HepG2 (cell line): ENCODE measurements at regions not wholly inside any gene's neighbourhood (a gene's known extent, or its start where the extent isn't known, plus 50 kb on each side); places are given as distances from the start of the nearest gene placed in this dataset.

Source experiments
- ATAC-seq: fragments of 200-7000 bp; cut with Tn5 transposase; 3 replicates; pipeline ENCODE4 v1.9.1; 2020; ENCODE audit warnings: mild to moderate bottlenecking, moderate library complexity
- BruUV-seq: library from RNA; stranded (reverse); fragments of 400-500 nt; replicated peaks from 2 replicates; lab custom pipeline; 2021; lab: Mats Ljungman, UMichigan
- CTCF ChIA-PET: fragments of 300-600 bp; formaldehyde crosslinking; extraction: SDS; loops from one replicate; lab custom pipeline; 2021; ENCODE audit warnings: low total read pairs, inconsistent platforms, low intra/inter-chr PET ratio; lab: Yijun Ruan, JAX
- POLR2A ChIA-PET: fragments of 350-600 bp; sonication (Branson Sonifier 250); formaldehyde crosslinking; loops from one replicate; lab custom pipeline; 2020; ENCODE audit warnings: antibody characterized with exemption, inconsistent platforms; lab: Yijun Ruan, JAX
- DNase-seq: peaks from one replicate; pipeline ENCODE4 v3.0.0-alpha.2; 2015; ENCODE audit warnings: low spot score
- FAIRE-seq: peaks from 3 replicates; lab custom pipeline; 2011; peaks lifted over from hg19 to GRCh38; lab: Jason Lieb, UNC
- H2AFZ ChIP-seq: one replicate; pipeline ENCODE4 v1.6.1; 2011; ENCODE audit warnings: low read length, inconsistent platforms
- H3K27ac ChIP-seq: fragments of 300-600 bp; 3 replicates; pipeline ENCODE4 v1.8.0; 2011; ENCODE audit warnings: mixed run types, mild to moderate bottlenecking, mixed read lengths, low read length, inconsistent platforms; ENCODE audit not compliant: insufficient read depth; ENCODE audit errors: extremely low read length
- H3K27me3 ChIP-seq, 2 experiments: fragments of 200-600 bp in 1 of 2; 2 replicates in 1 of 2; 3 replicates in 1 of 2; pipeline versions ENCODE4 v1.6.0 to v1.8.0; 2011; ENCODE audit warnings: low read length in 2 of 2, mild to moderate bottlenecking in 2 of 2, moderate library complexity in 2 of 2, inconsistent platforms in 1 of 2; ENCODE audit not compliant: insufficient read depth in 2 of 2, control insufficient read depth in 1 of 2
- H3K36me3 ChIP-seq, 2 experiments: fragments of 200-600 bp in 1 of 2; replicated peaks in 1 of 2; 2 replicates in 1 of 2; 3 replicates in 1 of 2; pipeline versions ENCODE4 v1.5.1 to v1.8.0; 2011; ENCODE audit warnings: low read length in 2 of 2, inconsistent platforms in 1 of 2; ENCODE audit not compliant: insufficient read depth in 2 of 2, control insufficient read depth in 1 of 2
- H3K4me1 ChIP-seq: 2 replicates; pipeline ENCODE4 v1.5.1; 2012; ENCODE audit warnings: low read length, inconsistent platforms; ENCODE audit not compliant: insufficient read depth
- H3K4me2 ChIP-seq: 2 replicates; pipeline ENCODE4 v1.6.0; 2011; ENCODE audit warnings: low read depth, low read length, inconsistent platforms
- H3K4me3 ChIP-seq, 3 experiments: fragments of 200-600 bp in 1 of 3; sonication (generic), shearing (Covaris generic) in 1 of 3; replicated peaks in 1 of 3; 2 replicates each; pipeline ENCODE4 v1.5.1; 2011 to 2016; ENCODE audit warnings: low read length in 3 of 3, inconsistent platforms in 2 of 3, low read depth in 2 of 3, mild to moderate bottlenecking in 2 of 3, control low read depth in 1 of 3, mixed read lengths in 1 of 3; ENCODE audit not compliant: insufficient read depth in 1 of 3
- H3K79me2 ChIP-seq: one replicate; pipeline ENCODE4 v1.6.1; 2011; ENCODE audit warnings: low read length, inconsistent platforms; ENCODE audit not compliant: insufficient read depth
- H3K9ac ChIP-seq: 2 replicates; pipeline ENCODE4 v1.6.0; 2011; ENCODE audit warnings: mild to moderate bottlenecking, low read depth, low read length, inconsistent platforms; ENCODE audit not compliant: insufficient read depth
- H3K9me3 ChIP-seq: 2 replicates; pipeline ENCODE4 v1.5.1; 2012; ENCODE audit warnings: mild to moderate bottlenecking, low read length
- H4K20me1 ChIP-seq: 2 replicates; pipeline ENCODE4 v1.6.0; 2011; ENCODE audit warnings: inconsistent platforms, mild to moderate bottlenecking, low read length, moderate library complexity; ENCODE audit not compliant: insufficient read depth
- RCOR2 ChIP-seq: IDR thresholded peaks from 2 replicates; pipeline ENCODE4 v1.6.1; 2016; ENCODE audit warnings: missing biosample characterization, missing genetic modification reagents
- REST ChIP-seq, 2 experiments: IDR thresholded peaks; 2 replicates each; pipeline ENCODE4 v1.6.1; 2011 to 2012; ENCODE audit warnings: low read length in 2 of 2, borderline replicate concordance in 1 of 2, low read depth in 1 of 2, mild to moderate bottlenecking in 1 of 2, moderate library complexity in 1 of 2
- SRSF9 ChIP-seq: fragments of 200-400 bp; formaldehyde crosslinking; IDR thresholded peaks from 2 replicates; pipeline ENCODE4 v1.6.1; 2018; ENCODE audit warnings: borderline replicate concordance, mild to moderate bottlenecking, low read depth, low read length; ENCODE audit not compliant: insufficient read depth, poor library complexity, severe bottlenecking
- U2AF1 ChIP-seq: fragments of 200-400 bp; formaldehyde crosslinking; optimal IDR thresholded peaks from 2 replicates; pipeline ENCODE3; 2017; ENCODE audit warnings: mild to moderate bottlenecking, low read depth, low read length
- ZFP36L2 ChIP-seq: sonication (generic); formaldehyde crosslinking; IDR thresholded peaks from 2 replicates; pipeline ENCODE4 v1.4.0; 2020; ENCODE audit warnings: missing genetic modification reagents
- ZNF280D ChIP-seq: sonication (generic); formaldehyde crosslinking; IDR thresholded peaks from 2 replicates; pipeline ENCODE4 v1.5.1; 2020; ENCODE audit warnings: mild to moderate bottlenecking, missing genetic modification reagents
- WGBS: methylation state at CpG from one replicate; pipeline ENCODE4 v1.1.6; 2017; ENCODE audit warnings: low lambda C conversion rate; 5-methylcytosine and 5-hydroxymethylcytosine counted together
- in situ Hi-C: cut with HindIII; loops from 2 replicates; pipeline ENCODE4 v1.10.0; 2017; ENCODE audit warnings: low pct_unique_long_range_greater_than_20kb; ENCODE audit not compliant: extremely low pct_ligation_motif_present
- intact Hi-C: fragments of 100-400 bp; cut with micrococcal nuclease; formaldehyde crosslinking; loops from one replicate; pipeline ENCODE4 v1.10.0; 2022; ENCODE audit not compliant: unreplicated experiment
- TF ChIP-seq, protein P1 (sequence below): sonication (generic); formaldehyde crosslinking; IDR thresholded peaks from 2 replicates; pipeline ENCODE4 v1.4.0; 2020; ENCODE audit warnings: mild to moderate bottlenecking, missing genetic modification reagents

DNA sequence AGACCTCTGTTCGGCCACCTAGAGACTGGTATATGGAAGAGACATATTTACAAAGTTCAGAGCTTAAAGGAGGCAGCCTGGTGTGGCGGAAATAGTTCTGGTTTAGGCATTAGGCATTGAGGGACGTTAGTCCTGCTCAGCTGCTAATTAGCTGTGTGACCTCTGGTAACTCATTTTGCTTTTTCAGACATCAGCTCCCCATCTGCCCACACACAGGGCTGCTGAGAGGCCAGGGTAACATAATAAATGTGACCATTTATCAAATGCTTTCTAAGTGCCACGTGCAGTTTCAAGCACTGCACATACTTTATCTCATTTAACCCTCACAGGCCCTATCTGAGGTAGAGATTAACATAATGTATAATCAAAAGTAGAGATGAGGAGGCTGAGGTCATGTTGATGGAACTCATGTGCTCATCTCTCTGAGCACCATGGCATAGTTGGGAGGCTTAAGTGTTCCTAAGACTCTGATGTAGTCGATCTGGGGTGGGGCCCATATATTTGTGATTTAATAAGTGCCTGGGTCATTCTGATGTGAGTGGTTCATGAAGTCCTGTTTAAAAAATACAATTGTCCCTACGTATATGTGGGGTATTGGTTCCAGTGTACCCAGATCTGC is 267.2 kb upstream of the PLXNA2 start (continued):
- TF ChIP-seq REST (IDR thresholded peaks at IDR 0.05; ENCODE audit: borderline replicate concordance in 1 of 2, low read depth in 1 of 2, low read length in 2 of 2) (no peak), ZFP36L2 (no peak), U2AF1 (no peak)

DNA sequence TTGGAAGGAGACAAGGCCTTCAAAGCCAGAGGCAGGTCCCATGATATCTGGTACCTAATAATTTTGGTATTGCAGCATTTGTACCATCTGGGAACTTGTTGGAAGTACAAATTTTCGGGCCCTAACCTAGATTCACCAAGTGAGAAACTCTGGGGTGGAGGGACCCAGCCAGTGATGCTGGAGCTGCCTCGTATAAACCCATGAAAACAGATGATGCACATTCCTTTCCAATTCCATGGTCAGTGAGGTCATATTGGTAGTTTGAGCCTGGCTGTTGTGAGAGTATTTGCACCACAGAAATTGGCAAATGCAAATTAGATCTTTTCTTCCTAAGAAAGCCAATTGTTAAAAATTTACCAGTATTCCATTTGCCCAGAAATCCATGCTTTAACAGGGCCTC is 269.6 kb upstream of the PLXNA2 start:
- H3K4me1 ChIP-seq = no peaks in the 10 kb centered on the region
- no peak overlapping the region for H3K4me3 ChIP-seq
- no peak overlapping the region for H3K27ac ChIP-seq
- H2AFZ ChIP-seq = no peak overlapping the region
- no peaks in the 10 kb centered on the region for H3K9me3 ChIP-seq
- FAIRE-seq = no peak
- H3K4me2 ChIP-seq = no peak overlapping the region
- no TSS peak for BruUV-seq
- H3K27me3 ChIP-seq = no peaks in the 10 kb centered on the region
- H3K9ac ChIP-seq = no peak overlapping the region
- ChIA-PET POLR2A (no interaction called here), CTCF (no interaction called here)
- WGBS = 0% methylated on average over 2 of the region's 2 CpGs
- H3K79me2 ChIP-seq = no peaks in the 10 kb centered on the region
- H3K36me3 ChIP-seq = no peaks in the 10 kb centered on the region
- no peak for ATAC-seq
- in situ Hi-C loops = no loop called here
- no peak for DNase-seq
- no peaks in the 10 kb centered on the region for H4K20me1 ChIP-seq
- intact Hi-C loops = no loop called here
- no peak for TF ChIP-seq RCOR2 (CRISPR knock-in tag)
- TF ChIP-seq SRSF9 = no peak
- no peak for TF ChIP-seq ZNF280D (CRISPR knock-in tag)
- TF ChIP-seq, protein P1, sequence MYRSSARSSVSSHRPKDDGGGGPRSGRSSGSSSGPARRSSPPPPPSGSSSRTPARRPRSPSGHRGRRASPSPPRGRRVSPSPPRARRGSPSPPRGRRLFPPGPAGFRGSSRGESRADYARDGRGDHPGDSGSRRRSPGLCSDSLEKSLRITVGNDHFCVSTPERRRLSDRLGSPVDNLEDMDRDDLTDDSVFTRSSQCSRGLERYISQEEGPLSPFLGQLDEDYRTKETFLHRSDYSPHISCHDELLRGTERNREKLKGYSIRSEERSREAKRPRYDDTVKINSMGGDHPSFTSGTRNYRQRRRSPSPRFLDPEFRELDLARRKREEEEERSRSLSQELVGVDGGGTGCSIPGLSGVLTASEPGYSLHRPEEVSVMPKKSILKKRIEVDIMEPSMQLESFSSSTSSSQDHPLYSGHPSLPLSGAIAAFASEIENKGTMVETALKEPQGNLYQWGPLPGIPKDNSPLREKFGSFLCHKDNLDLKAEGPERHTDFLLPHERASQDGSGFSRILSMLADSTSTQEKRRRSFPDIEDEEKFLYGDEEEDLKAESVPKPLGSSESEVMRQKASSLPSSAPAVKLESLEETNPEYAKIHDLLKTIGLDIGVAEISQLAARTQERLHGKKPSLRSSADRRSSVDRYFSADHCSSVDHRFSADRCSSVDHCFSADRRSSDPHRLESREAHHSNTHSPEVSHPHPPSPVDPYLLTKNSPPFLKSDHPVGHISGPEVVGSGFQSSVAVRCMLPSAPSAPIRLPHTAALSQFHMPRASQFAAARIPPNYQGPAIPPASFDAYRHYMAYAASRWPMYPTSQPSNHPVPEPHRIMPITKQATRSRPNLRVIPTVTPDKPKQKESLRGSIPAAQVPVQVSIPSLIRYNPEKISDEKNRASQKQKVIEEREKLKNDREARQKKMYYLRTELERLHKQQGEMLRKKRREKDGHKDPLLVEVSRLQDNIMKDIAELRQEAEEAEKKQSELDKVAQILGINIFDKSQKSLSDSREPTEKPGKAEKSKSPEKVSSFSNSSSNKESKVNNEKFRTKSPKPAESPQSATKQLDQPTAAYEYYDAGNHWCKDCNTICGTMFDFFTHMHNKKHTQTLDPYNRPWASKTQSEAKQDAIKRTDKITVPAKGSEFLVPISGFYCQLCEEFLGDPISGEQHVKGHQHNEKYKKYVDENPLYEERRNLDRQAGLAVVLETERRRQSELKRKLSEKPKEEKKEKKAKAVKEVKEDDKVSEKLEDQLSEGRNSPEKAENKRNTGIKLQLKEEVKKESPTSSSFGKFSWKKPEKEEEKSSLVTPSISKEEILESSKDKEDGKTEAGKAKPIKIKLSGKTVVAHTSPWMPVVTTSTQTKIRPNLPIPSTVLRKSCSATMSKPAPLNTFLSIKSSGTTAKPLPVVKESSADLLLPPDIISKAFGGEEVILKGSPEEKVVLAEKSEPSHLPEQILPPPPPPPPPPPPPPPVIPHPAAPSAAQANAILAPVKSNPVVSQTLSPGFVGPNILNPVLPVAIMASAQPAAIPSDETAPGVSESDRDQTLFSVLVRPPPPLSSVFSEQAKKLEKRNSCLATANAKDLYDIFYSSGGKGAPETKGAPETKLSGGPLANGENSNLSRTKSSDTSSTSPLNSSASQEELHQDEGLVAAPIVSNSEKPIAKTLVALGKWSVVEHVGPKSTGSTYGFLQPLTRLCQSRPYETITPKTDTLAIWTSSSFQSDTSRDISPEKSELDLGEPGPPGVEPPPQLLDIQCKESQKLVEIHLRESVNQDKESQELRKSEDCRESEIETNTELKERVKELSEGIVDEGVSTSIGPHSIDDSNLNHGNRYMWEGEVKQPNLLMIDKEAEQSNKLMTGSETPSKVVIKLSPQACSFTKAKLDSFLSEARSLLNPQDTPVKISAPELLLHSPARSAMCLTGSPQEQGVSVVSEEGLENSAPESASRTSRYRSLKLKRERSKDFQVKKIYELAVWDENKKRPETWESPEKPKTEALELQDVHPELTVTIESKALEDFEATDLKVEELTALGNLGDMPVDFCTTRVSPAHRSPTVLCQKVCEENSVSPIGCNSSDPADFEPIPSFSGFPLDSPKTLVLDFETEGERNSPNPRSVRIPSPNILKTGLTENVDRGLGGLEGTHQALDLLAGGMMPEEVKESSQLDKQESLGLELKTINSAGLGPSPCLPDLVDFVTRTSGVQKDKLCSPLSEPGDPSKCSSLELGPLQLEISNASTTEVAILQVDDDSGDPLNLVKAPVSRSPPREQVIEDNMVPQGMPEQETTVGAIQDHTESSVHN (CRISPR knock-in tag) = no peak
